ENCODE measurements at regions not wholly inside any gene's neighbourhood (a gene's known extent, or its start where the extent isn't known, plus 50 kb on each side); places are given as distances from the start of the nearest gene placed in this dataset.

- no peak for TF ChIP-seq OSR1 (CRISPR knock-in tag; IDR thresholded peaks at IDR 0.05)
- TF ChIP-seq ESRRG (CRISPR knock-in tag; IDR thresholded peaks at IDR 0.05), result no peak
- no peak for TF ChIP-seq BACH2 (CRISPR knock-in tag; IDR thresholded peaks at IDR 0.05; ENCODE audit: borderline replicate concordance)
- no peak for TF ChIP-seq TSHZ2 (CRISPR knock-in tag; IDR thresholded peaks at IDR 0.05)
- no peak for TF ChIP-seq ISL1 (CRISPR knock-in tag; IDR thresholded peaks at IDR 0.05)
- no peak for TF ChIP-seq RARB (CRISPR knock-in tag; IDR thresholded peaks at IDR 0.05)
- no peak for TF ChIP-seq ZFP3 (CRISPR knock-in tag; IDR thresholded peaks at IDR 0.05)
- TF ChIP-seq PPARA (CRISPR knock-in tag; IDR thresholded peaks at IDR 0.05; ENCODE audit: borderline replicate concordance), result no peak
- TF ChIP-seq ZFP30 (CRISPR knock-in tag; IDR thresholded peaks at IDR 0.05), result no peak
- TF ChIP-seq CREB5 (CRISPR knock-in tag; IDR thresholded peaks at IDR 0.05; ENCODE audit: low read depth), result no peak
- no peak for TF ChIP-seq PATZ1 (CRISPR knock-in tag; IDR thresholded peaks at IDR 0.05; ENCODE audit: borderline replicate concordance)
- TF ChIP-seq ARNTL (CRISPR knock-in tag; IDR thresholded peaks at IDR 0.05; ENCODE audit: borderline replicate concordance, low read depth), result no peak
- TF ChIP-seq ZNF8 (CRISPR knock-in tag; IDR thresholded peaks at IDR 0.05), result no peak
Measured at GRCh38 chr22:49440931-49441330, 386.7 kb downstream of the BRD1 start.

All from SK-N-SH treated with all-trans-retinoic acid at 6 μM for 48 hours (cell line).